ENCODE measurements at regions not wholly inside any gene's neighbourhood (a gene's known extent, or its start where the extent isn't known, plus 50 kb on each side); places are given as distances from the start of the nearest gene placed in this dataset.

DNA sequence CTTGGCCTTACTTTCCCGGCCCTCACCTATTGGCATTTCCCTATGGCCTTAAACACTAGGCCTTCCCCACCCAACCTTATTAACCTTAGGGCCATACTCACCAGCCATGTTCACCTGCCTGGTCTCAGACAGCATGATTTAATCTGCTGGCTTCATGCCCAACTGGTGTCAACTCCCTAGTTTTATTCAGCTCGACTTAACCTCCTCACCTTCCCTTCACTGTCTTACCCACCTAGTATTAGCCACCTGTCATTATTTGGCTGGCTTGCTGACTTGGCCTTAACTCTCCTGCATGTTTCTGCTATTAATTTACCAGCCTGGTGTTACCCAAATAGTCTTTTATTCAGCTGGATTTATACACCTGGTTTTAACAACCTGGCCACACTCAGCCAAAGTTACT is 136.0 kb upstream of the ZSWIM2 start:
- TF ChIP-seq CTCF (IDR thresholded peaks at IDR 0.05), result no peak
- no peak for TF ChIP-seq EP300 (IDR thresholded peaks at IDR 0.05)
- TF ChIP-seq POLR2A (IDR thresholded peaks at IDR 0.05), result no peak
- no peak for TF ChIP-seq POLR2AphosphoS5 (IDR thresholded peaks at IDR 0.05)
